Liver (tissue), 8 donors: ENCODE measurements at regions not wholly inside any gene's neighbourhood (a gene's known extent, or its start where the extent isn't known, plus 50 kb on each side); places are given as distances from the start of the nearest gene placed in this dataset.

Source experiments
- DNase-seq: peaks from one replicate; pipeline ENCODE4 v3.0.0-alpha.2; 2017; ENCODE audit warnings: low spot score
- H3K27ac ChIP-seq, 2 donors: one replicate each; pipeline ENCODE4 v1.7.0; 2013; ENCODE audit warnings: inconsistent platforms in 2 of 2, low read length in 2 of 2, control low read depth in 1 of 2, low read depth in 1 of 2, mild to moderate bottlenecking in 1 of 2
- H3K27me3 ChIP-seq, 4 donors: one replicate each; pipeline versions ENCODE4 v1.6.1 to v1.7.0; 2013; ENCODE audit warnings: low read length in 3 of 4, inconsistent platforms in 1 of 4, mild to moderate bottlenecking in 1 of 4, moderate library complexity in 1 of 4; ENCODE audit not compliant: control insufficient read depth in 4 of 4, insufficient read depth in 4 of 4
- H3K36me3 ChIP-seq, 4 donors: one replicate each; pipeline versions ENCODE4 v1.6.1 to v1.7.0; 2013; ENCODE audit warnings: low read length in 3 of 4, mild to moderate bottlenecking in 3 of 4, low read depth in 1 of 4, moderate library complexity in 1 of 4; ENCODE audit not compliant: control insufficient read depth in 4 of 4, insufficient read depth in 3 of 4
- H3K4me1 ChIP-seq, 4 donors: one replicate each; pipeline versions ENCODE4 v1.6.1 to v1.7.0; 2013; ENCODE audit warnings: low read length in 3 of 4, mild to moderate bottlenecking in 3 of 4, moderate library complexity in 1 of 4; ENCODE audit not compliant: control insufficient read depth in 4 of 4, insufficient read depth in 4 of 4
- H3K4me3 ChIP-seq, 3 donors: one replicate each; pipeline versions ENCODE4 v1.6.1 to v1.7.0; 2013; ENCODE audit warnings: low read length in 3 of 3, control low read depth in 1 of 3, low read depth in 1 of 3, mild to moderate bottlenecking in 1 of 3
- H3K9ac ChIP-seq, 2 donors: one replicate each; pipeline ENCODE4 v1.7.0; 2013; ENCODE audit warnings: low read length in 2 of 2, mild to moderate bottlenecking in 2 of 2, moderate library complexity in 2 of 2, control low read depth in 1 of 2, low read depth in 1 of 2
- H3K9me3 ChIP-seq, 4 donors: one replicate each; pipeline versions ENCODE4 v1.6.1 to v1.7.0; 2013; ENCODE audit warnings: low read length in 3 of 4; ENCODE audit not compliant: control insufficient read depth in 4 of 4
- ATF3 ChIP-seq: IDR thresholded peaks from 2 replicates; pipeline ENCODE4 v1.6.1; 2016; ENCODE audit warnings: antibody characterized with exemption
- CTCF ChIP-seq: fragments of 150-350 bp; IDR thresholded peaks from 2 replicates; pipeline ENCODE4 v1.5.1; 2017; ENCODE audit warnings: improper control_type of control experiment, low read depth, low read length; ENCODE audit not compliant: missing input control
- EGR1 ChIP-seq, 2 donors: IDR thresholded peaks; 2 replicates each; pipeline ENCODE4 v1.6.1; 2016 to 2018; ENCODE audit warnings: antibody characterized with exemption in 2 of 2, low read depth in 2 of 2
- FOXA1 ChIP-seq: IDR thresholded peaks from 2 replicates; pipeline ENCODE4 v1.6.1; 2016; ENCODE audit warnings: antibody characterized with exemption
- FOXA2 ChIP-seq: IDR thresholded peaks from 2 replicates; pipeline ENCODE4 v1.6.1; 2016; ENCODE audit warnings: antibody characterized with exemption
- GABPA ChIP-seq, 2 donors: IDR thresholded peaks in 1 of 2; conservative IDR thresholded peaks in 1 of 2; 2 replicates each; pipeline ENCODE4 v1.6.1; 2016; ENCODE audit warnings: antibody characterized with exemption in 2 of 2, mild to moderate bottlenecking in 1 of 2, moderate library complexity in 1 of 2
- HNF4G ChIP-seq: IDR thresholded peaks from 2 replicates; pipeline ENCODE4 v1.6.1; 2016; ENCODE audit warnings: antibody characterized with exemption
- NR2F2 ChIP-seq: IDR thresholded peaks from 2 replicates; pipeline ENCODE4 v1.6.1; 2016; ENCODE audit warnings: antibody characterized with exemption
- RAD21 ChIP-seq, 2 donors: IDR thresholded peaks; 2 replicates each; pipeline ENCODE4 v1.6.1; 2016; ENCODE audit warnings: antibody characterized with exemption in 2 of 2, mild to moderate bottlenecking in 2 of 2
- RXRA ChIP-seq, 2 donors: IDR thresholded peaks; 2 replicates each; pipeline ENCODE4 v1.6.1; 2017 to 2018; ENCODE audit warnings: antibody characterized with exemption in 2 of 2, mild to moderate bottlenecking in 1 of 2
- SP1 ChIP-seq: IDR thresholded peaks from 2 replicates; pipeline ENCODE4 v1.6.1; 2018; ENCODE audit warnings: antibody characterized with exemption, mild to moderate bottlenecking
- TAF1 ChIP-seq: conservative IDR thresholded peaks from 2 replicates; pipeline ENCODE4 v1.6.1; 2016; ENCODE audit warnings: antibody characterized with exemption, mild to moderate bottlenecking
- YY1 ChIP-seq: IDR thresholded peaks from 2 replicates; pipeline ENCODE4 v1.6.1; 2016; ENCODE audit warnings: antibody characterized with exemption, mild to moderate bottlenecking
- ZBTB33 ChIP-seq: IDR thresholded peaks from 2 replicates; pipeline ENCODE4 v1.6.1; 2016; ENCODE audit warnings: antibody characterized with exemption
- WGBS: extraction: QIAGEN DNeasy Blood & Tissue Kit; methylation state at CpG from one replicate; pipeline ENCODE4 v1.1.7; 2013; 5-methylcytosine and 5-hydroxymethylcytosine counted together
- TF ChIP-seq, protein P1 (sequence below): IDR thresholded peaks from 2 replicates; pipeline ENCODE4 v1.6.1; 2016; ENCODE audit warnings: antibody characterized with exemption
- donor health status: healthy.
- donor health status: healthy.
- donor health status: healthy.
- donor health status: healthy.
- donor health status: healthy.

DNA sequence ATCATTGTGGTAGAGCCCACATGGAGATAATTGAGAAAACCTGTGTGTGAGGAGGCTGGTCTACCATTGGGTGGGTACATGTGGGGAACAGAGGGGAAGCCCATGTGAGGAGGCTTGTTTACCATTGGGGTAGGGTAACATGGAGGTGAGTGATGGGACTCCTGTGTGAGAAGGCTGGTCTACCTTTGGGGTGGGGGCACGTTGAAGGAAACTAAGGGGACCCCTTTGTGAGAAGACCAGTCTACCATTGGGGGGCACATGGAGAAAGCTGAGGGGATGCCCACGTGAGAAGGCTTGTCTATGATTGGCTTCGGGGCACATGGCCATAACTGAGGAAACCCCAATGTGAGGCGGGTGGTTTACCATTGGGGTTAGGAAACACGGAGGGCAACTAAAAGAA is 158.5 kb downstream of the FBLN2 start:
- TF ChIP-seq FOXA1: no peak
- peaks cover 0 to 4% (median 1%) of the 10 kb centered on the region in 4 donors for H3K27me3 ChIP-seq
- H3K27ac ChIP-seq: no peak overlapping the region
- peaks cover 0 to 2% (median 0%) of the 10 kb centered on the region in 4 donors for H3K9me3 ChIP-seq
- DNase-seq: peak; percentile 10
- H3K4me3 ChIP-seq: no peak overlapping the region
- no peak overlapping the region for H3K9ac ChIP-seq
- H3K36me3 ChIP-seq: no peaks in the 10 kb centered on the region
- no peaks in the 10 kb centered on the region for H3K4me1 ChIP-seq
- 83% methylated on average over 5 of the region's 5 CpGs for WGBS

- Histone ChIP-seq H3K27me3 (peaks cover 0 to 4% (median 1%) of the 10 kb centered on the region in 4 donors), H3K4me1 (no peaks in the 10 kb centered on the region), H3K9me3 (peaks cover 0 to 2% (median 0%) of the 10 kb centered on the region in 4 donors), H3K4me3 (no peak overlapping the region), H3K36me3 (no peaks in the 10 kb centered on the region), H3K27ac (no peak overlapping the region), H3K9ac (no peak overlapping the region)
- WGBS: 67% methylated on average over 4 of the region's 4 CpGs
- no peak for TF ChIP-seq GABPA (IDR thresholded peaks at IDR 0.05 in 1 of 2, conservative IDR thresholded peaks at IDR 0.05 in 1 of 2)
- no peak for TF ChIP-seq HNF4G
- TF ChIP-seq RAD21 (IDR thresholded peaks at IDR 0.05): no peak
- no peak for TF ChIP-seq SP1
- no peak for TF ChIP-seq FOXA2
- no peak for TF ChIP-seq CTCF
- no peak for TF ChIP-seq EGR1 (IDR thresholded peaks at IDR 0.05; ENCODE audit: low read depth in 2 of 2)
- no peak for TF ChIP-seq FOXA1
- TF ChIP-seq, protein P1, sequence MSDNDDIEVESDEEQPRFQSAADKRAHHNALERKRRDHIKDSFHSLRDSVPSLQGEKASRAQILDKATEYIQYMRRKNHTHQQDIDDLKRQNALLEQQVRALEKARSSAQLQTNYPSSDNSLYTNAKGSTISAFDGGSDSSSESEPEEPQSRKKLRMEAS: no peak
- no peak for TF ChIP-seq TAF1
- TF ChIP-seq ZBTB33: no peak
- no peak for TF ChIP-seq YY1
- peak; percentile 6 for DNase-seq
Measured at GRCh38 chr3:13706886-13707285, 158.0 kb downstream of the FBLN2 start.

DNA sequence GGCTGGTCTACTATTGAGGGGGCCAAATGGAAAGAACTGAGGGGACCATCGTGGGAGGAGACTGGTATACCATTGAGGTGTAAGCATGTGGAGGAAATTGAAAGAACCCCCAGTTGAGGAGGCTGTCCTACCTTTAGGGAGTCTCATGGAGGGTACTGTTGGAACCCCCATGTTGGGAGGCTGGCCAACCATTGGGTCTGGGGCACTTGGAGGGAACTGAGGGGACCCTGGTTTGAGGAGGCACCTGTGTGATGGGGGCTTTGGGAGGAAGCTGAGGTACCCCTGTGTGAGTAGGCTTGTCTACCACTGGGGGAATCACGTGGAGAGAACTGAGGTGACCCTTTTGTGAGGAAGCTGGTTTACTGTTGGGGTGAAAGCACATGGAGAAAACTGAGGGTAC is 157.5 kb downstream of the FBLN2 start:
- H3K4me1 ChIP-seq: no peaks in the 10 kb centered on the region
- peak; percentile 26 for DNase-seq
- no peak overlapping the region for H3K4me3 ChIP-seq
- H3K27ac ChIP-seq: no peak overlapping the region
- H3K36me3 ChIP-seq: no peaks in the 10 kb centered on the region
- peaks cover 0 to 4% (median 1%) of the 10 kb centered on the region in 4 donors for H3K27me3 ChIP-seq
- WGBS: 70% methylated on average over 2 of the region's 2 CpGs
- H3K9ac ChIP-seq: no peak overlapping the region
- peaks cover 0 to 2% (median 0%) of the 10 kb centered on the region in 4 donors for H3K9me3 ChIP-seq
- TF ChIP-seq GABPA (IDR thresholded peaks at IDR 0.05 in 1 of 2, conservative IDR thresholded peaks at IDR 0.05 in 1 of 2): no peak
- no peak for TF ChIP-seq CTCF
- TF ChIP-seq NR2F2: no peak
- no peak for TF ChIP-seq HNF4G
- TF ChIP-seq FOXA2: no peak
- no peak for TF ChIP-seq EGR1 (IDR thresholded peaks at IDR 0.05; ENCODE audit: low read depth in 2 of 2)
- TF ChIP-seq SP1: no peak
- TF ChIP-seq ZBTB33: no peak
- no peak for TF ChIP-seq ATF3
- TF ChIP-seq, protein P1: no peak
- no peak for TF ChIP-seq RXRA (IDR thresholded peaks at IDR 0.05)
- no peak for TF ChIP-seq FOXA1
